Stimulated activated memory B cell treated with anti-CD40 and anti-IgM and Interleukin-4, amounts not matched to agents 10 μg/mL and 1 μg/mL and 100 μg/mL, for 72 hours (primary cell): ENCODE measurements at regions not wholly inside any gene's neighbourhood (a gene's known extent, or its start where the extent isn't known, plus 50 kb on each side); places are given as distances from the start of the nearest gene placed in this dataset.

Experiments
- ATAC-seq: fragments of 150-1000 bp; cut with Tn5 transposase; 2 replicates; pipeline ENCODE4 v1.10.0; 2021
- H3K27ac Mint-ChIP-seq: one replicate; pipeline ENCODE4 v1.8.0; 2022; ENCODE audit warnings: mild to moderate bottlenecking, mixed read lengths
- H3K27me3 Mint-ChIP-seq: one replicate; pipeline ENCODE4 v1.8.0; 2022; ENCODE audit warnings: mixed read lengths
- H3K36me3 Mint-ChIP-seq: one replicate; pipeline ENCODE4 v1.8.0; 2022; ENCODE audit warnings: mixed read lengths
- H3K4me1 Mint-ChIP-seq: one replicate; pipeline ENCODE4 v1.8.0; 2022; ENCODE audit warnings: mixed read lengths
- H3K4me3 Mint-ChIP-seq: one replicate; pipeline ENCODE4 v1.8.0; 2022; ENCODE audit warnings: mild to moderate bottlenecking, moderate library complexity, mixed read lengths
- H3K9me3 Mint-ChIP-seq: one replicate; pipeline ENCODE4 v1.8.0; 2022; ENCODE audit warnings: mixed read lengths

DNA sequence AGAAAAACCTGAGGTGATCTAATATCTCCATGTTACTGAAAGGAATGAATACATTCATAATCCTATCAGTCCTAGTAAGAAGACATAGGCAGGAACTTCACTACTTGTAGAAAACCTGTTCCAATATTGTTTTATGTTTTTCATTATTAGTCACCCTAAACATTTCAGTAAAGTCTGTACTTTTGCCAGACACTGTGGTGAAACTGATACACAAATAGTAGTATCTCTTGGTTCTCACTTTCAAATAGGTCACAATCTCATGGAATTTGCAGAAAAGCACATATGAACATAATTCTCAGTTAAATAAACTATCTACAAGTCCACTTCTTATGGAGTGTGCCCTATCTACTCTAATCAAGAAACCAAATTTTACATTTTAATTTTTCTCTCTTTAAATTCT, 88.3 kb upstream of the PCDH9 start:
- no peak overlapping the region for H3K4me3 Mint-ChIP-seq
- no peaks in the 10 kb centered on the region for H3K9me3 Mint-ChIP-seq
- no peak for ATAC-seq
- H3K36me3 Mint-ChIP-seq: no peaks in the 10 kb centered on the region
- no peaks in the 10 kb centered on the region for H3K27me3 Mint-ChIP-seq
- H3K27ac Mint-ChIP-seq: no peak overlapping the region
- H3K4me1 Mint-ChIP-seq: no peaks in the 10 kb centered on the region

DNA sequence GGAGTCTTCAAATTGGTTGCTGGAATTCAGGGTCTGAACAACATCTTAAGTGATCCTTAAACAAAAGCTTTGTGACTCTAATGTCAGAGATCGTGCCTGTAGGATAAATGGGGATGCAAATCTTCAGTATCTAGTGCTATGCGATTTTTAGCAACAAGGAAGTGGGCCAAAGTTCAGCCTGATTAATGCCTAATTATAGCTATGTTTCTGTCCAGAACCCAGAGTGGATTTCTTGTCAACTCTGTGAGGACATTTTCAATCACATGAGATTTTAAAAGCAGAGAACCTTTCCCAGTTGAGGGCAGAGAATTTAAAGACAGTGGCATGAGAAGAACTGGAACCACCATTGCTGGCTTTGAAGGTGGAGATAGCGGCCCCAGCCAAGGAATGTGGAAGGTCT, 84.3 kb upstream of the PCDH9 start:
- no peaks in the 10 kb centered on the region for H3K36me3 Mint-ChIP-seq
- H3K27ac Mint-ChIP-seq: no peak overlapping the region
- H3K4me3 Mint-ChIP-seq: no peak overlapping the region
- H3K4me1 Mint-ChIP-seq: no peaks in the 10 kb centered on the region
- no peaks in the 10 kb centered on the region for H3K27me3 Mint-ChIP-seq
- H3K9me3 Mint-ChIP-seq: no peaks in the 10 kb centered on the region
- ATAC-seq: no peak

DNA sequence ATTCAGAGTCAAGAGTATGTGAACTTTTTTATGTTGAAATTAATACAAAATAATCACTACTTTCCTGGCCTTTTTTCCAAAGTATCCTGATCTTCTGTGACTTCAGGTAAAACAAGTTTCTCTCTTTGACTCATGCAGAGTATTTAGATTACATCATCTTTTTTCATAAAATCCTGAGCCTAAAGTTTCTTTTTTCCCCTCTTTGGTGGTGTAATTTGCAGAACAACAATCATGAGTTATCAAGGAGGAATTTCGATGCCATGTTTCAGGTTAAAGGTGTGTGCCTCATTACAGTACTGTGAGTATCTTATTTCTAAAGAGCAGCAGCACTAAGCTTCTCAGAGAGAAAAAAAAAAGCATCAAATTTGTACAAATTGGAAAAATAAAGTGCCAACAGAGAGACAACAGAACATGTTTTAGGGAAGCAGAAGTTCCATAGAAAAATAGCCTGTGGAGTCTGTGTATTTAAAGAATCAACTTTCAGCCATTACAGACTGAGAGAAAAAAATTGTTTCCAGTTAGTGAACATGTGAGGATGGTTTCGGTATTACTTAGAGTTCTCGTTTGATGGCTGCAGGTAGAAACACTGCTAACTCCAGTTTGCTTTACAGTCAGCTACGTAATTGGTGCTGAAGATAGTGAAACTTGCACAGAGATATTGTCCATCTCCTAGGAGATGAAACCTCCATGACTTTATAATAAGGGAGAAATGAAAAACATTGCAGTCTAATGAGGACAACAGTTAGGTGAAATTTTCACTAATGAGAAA, 78.1 kb upstream of the PCDH9 start:
- no peaks in the 10 kb centered on the region for H3K4me1 Mint-ChIP-seq
- H3K36me3 Mint-ChIP-seq: no peaks in the 10 kb centered on the region
- no peak overlapping the region for H3K4me3 Mint-ChIP-seq
- H3K9me3 Mint-ChIP-seq: no peaks in the 10 kb centered on the region
- H3K27me3 Mint-ChIP-seq: no peaks in the 10 kb centered on the region
- H3K27ac Mint-ChIP-seq: no peak overlapping the region
- ATAC-seq: no peak

DNA sequence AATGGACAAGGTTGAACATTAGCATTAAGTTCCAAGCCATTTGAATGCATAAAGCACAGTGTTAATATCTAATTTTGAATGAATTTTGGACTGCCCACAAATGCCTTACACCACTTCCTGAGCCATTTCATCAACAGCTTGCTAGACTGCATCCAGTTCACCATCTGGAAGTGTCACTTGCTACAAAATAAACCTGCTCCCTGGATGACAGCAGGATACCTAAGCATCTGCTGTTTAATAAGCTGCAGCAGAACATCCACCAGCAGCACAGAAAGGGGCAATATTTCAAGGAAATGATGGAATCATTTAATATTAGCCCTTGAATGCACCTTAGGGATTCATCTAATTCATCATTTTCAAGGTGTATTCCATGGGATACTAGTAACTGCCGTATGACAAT, 76.6 kb upstream of the PCDH9 start:
- H3K27me3 Mint-ChIP-seq: no peaks in the 10 kb centered on the region
- H3K9me3 Mint-ChIP-seq: no peaks in the 10 kb centered on the region
- H3K4me1 Mint-ChIP-seq: no peaks in the 10 kb centered on the region
- no peaks in the 10 kb centered on the region for H3K36me3 Mint-ChIP-seq
- no peak overlapping the region for H3K27ac Mint-ChIP-seq
- no peak overlapping the region for H3K4me3 Mint-ChIP-seq
- no peak for ATAC-seq

DNA sequence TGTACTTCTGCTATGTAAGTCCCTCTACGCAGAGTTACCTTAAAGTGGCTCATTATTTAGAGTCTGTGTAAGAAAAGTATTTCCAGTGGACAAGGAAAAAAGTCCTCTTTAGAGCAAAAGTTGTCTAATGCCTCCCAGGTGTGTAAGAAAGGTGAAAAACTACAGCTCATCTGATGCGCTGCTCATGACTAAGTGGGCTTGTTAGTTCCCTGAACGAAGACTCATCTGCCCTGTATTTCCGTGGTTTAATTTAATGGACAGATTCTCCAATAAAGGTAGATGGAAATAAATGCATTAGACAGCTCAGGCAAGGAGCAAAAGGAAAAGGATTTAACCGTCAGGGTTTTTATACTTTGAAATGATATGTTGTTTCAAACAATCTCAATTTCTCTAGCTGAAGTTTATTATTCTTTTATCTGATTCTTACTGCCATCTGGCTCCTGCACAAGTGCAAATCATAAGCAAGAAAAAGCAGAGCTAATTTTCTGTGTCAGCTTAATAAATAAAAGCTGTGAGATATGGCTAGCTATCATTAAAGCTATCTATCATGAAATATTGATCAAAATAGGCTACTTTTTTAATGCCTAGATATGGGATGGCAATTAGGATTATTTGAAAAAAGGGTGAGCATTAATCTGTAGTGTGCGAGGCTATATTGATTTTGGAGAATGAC, 73.7 kb upstream of the PCDH9 start:
- no peak for ATAC-seq
- Mint-ChIP-seq H3K36me3 (no peaks in the 10 kb centered on the region), H3K27me3 (no peaks in the 10 kb centered on the region), H3K27ac (no peak overlapping the region), H3K4me1 (no peaks in the 10 kb centered on the region), H3K4me3 (no peak overlapping the region), H3K9me3 (no peaks in the 10 kb centered on the region)

DNA sequence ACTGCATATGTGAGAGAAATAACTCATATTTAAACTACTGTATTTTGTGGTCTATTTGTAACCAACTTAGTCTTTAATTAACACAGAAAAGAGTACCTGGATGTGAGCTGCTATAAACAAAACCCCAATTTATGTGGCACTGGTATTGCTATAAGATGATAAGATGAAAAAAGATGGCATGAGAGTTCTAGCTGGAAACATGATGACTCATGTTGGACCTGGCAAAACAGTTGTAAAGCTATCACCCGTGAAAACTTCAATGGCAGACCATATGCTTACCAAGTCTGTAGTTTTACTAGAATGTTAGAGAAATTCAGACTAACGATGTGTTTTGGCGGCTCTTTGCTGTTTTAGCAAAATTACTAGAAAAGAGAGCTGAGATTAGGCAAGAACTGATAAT, 69.6 kb upstream of the PCDH9 start:
- no peaks in the 10 kb centered on the region for H3K36me3 Mint-ChIP-seq
- H3K27me3 Mint-ChIP-seq: no peaks in the 10 kb centered on the region
- no peak for ATAC-seq
- no peaks in the 10 kb centered on the region for H3K4me1 Mint-ChIP-seq
- H3K9me3 Mint-ChIP-seq: no peaks in the 10 kb centered on the region
- H3K27ac Mint-ChIP-seq: no peak overlapping the region
- no peak overlapping the region for H3K4me3 Mint-ChIP-seq

DNA sequence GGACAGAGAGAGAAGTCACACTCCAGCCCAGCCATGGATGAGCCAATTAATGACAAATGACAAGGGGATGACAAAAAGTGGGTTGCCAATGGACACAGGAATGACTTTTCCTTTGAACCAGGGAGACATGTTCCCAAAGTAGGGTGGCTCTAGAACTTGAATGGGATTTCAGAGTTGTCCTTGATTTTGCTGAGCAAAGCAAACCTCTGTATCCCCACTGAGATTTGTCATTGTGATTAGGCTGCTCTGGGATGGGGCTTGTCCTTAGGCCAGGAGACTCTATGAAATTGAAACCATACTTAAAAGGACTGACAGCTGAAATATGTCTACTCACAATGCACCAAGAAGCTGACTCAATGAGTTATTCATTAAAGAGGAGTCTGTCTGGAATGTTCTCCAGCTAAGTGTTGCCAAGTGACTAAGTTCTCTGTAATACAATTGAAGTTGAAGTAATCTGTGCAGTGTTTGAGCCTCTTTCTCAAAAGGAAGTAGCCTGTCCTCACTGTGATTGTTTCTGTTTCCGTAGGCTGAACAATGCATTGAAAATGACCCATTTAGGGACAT, 69.0 kb upstream of the PCDH9 start:
- Mint-ChIP-seq H3K36me3 (no peaks in the 10 kb centered on the region), H3K9me3 (no peaks in the 10 kb centered on the region), H3K27ac (no peak overlapping the region), H3K4me3 (no peak overlapping the region), H3K4me1 (no peaks in the 10 kb centered on the region), H3K27me3 (no peaks in the 10 kb centered on the region)
- ATAC-seq: no peak

DNA sequence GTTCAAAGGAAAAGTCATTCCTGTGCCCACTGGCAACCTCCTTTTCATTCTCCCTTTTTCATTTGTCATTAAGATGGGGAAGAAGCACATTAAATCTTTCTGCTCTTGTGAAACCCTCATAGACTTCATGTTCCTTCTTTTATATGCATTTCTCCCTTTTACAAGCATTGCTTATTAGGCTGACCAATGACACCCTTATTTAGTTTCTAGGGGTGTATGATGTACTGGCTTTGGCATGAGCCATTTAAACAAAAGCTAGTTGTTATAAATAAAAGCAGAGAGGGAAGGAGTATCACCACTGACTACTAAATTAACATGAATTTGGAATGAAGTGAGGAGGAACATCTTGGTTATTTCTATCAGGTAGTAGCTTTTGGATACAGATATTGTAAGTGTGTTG, 68.2 kb upstream of the PCDH9 start:
- Mint-ChIP-seq H3K27ac (no peak overlapping the region), H3K27me3 (no peaks in the 10 kb centered on the region), H3K9me3 (no peaks in the 10 kb centered on the region), H3K4me1 (no peaks in the 10 kb centered on the region), H3K4me3 (no peak overlapping the region), H3K36me3 (no peaks in the 10 kb centered on the region)
- no peak for ATAC-seq

DNA sequence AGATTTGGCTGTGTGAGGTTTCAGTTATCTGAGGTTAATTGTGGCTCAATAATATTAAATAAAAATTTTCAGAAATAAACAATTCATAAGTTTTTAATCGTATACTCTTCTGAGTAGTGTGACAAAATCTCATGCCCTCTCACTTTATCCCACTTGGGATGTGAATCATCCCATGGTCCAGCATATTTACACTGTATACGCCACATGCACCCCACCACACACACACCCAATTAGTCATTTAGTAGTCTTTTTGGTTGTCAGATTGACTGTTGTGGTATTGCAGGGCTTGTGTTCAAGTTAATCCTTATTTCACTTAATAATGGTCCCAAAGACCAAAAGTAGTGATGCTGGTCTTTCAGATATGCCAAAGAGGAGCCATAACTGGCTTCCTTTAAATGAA, 66.4 kb upstream of the PCDH9 start:
- no peaks in the 10 kb centered on the region for H3K36me3 Mint-ChIP-seq
- no peaks in the 10 kb centered on the region for H3K4me1 Mint-ChIP-seq
- no peaks in the 10 kb centered on the region for H3K27me3 Mint-ChIP-seq
- H3K9me3 Mint-ChIP-seq: peaks cover 2% of the 10 kb centered on the region
- no peak overlapping the region for H3K27ac Mint-ChIP-seq
- no peak for ATAC-seq
- H3K4me3 Mint-ChIP-seq: no peak overlapping the region

DNA sequence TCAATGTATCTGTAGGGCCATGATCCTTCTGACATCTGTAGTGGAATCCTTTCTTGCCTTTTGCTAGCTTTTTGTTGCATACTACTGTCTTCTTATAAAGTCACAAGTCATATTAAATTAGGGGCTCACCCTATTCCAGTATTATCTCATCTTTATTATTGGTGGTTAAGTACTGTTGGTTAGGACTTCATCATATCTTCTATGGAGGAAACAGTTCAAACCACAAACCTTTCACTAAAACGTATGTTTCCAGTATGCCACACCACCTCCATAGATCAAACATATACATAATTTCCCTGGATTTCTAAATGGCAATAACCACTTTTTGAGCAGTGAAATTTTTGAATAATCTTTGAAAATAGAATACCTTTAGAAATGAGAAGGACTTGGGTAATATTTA, 62.8 kb upstream of the PCDH9 start:
- no peaks in the 10 kb centered on the region for H3K4me1 Mint-ChIP-seq
- H3K27me3 Mint-ChIP-seq: no peaks in the 10 kb centered on the region
- H3K9me3 Mint-ChIP-seq: peaks cover 2% of the 10 kb centered on the region
- no peak overlapping the region for H3K27ac Mint-ChIP-seq
- no peak for ATAC-seq
- no peak overlapping the region for H3K4me3 Mint-ChIP-seq
- H3K36me3 Mint-ChIP-seq: no peaks in the 10 kb centered on the region

DNA sequence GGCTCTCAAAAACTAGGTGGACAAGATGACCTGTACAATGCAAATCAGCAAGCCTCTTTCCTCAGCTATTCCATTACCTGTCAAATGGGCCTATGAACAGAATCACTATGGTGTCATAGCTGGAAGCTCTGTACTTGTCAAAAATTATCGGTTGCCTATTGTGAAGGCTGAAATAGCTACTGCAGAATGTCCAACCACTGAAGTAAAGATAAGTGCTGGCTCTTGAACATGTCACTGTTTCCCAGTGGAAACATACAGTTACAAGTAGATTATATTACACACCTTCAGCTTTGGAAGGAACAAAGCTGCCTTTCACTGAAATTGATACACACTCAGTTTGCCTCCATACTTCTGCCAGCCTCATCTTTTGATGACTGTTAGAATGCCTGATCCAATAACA, 55.5 kb upstream of the PCDH9 start:
- no peaks in the 10 kb centered on the region for H3K27me3 Mint-ChIP-seq
- no peak overlapping the region for H3K27ac Mint-ChIP-seq
- no peaks in the 10 kb centered on the region for H3K4me1 Mint-ChIP-seq

DNA sequence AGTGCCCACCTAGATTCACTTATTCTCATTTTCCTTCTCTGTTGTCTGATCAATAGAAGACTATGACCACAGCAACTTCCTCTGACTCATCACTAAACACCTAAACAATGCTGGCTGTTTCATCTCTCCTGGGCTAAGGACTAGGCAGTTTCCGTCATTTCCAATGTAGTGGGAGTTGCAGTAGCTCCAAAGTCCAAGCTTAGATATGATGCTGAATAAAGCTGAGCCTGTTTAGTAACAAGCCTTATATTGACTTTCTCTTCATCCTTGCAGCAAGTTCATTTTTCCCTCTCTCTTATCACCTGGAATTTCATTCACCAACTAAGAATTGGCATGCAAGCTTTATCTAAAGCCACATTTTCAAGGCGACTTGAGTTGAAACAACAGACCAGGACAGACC, 53.5 kb upstream of the PCDH9 start:
- Mint-ChIP-seq H3K9me3 (no peaks in the 10 kb centered on the region), H3K36me3 (no peaks in the 10 kb centered on the region), H3K27me3 (no peaks in the 10 kb centered on the region), H3K4me1 (no peaks in the 10 kb centered on the region), H3K27ac (no peak overlapping the region), H3K4me3 (no peak overlapping the region)
- ATAC-seq: no peak

More for the DNA sequence above, 55.5 kb upstream of the PCDH9 start:
- H3K36me3 Mint-ChIP-seq: no peaks in the 10 kb centered on the region
- H3K9me3 Mint-ChIP-seq: no peaks in the 10 kb centered on the region
- no peak overlapping the region for H3K4me3 Mint-ChIP-seq
- no peak for ATAC-seq

DNA sequence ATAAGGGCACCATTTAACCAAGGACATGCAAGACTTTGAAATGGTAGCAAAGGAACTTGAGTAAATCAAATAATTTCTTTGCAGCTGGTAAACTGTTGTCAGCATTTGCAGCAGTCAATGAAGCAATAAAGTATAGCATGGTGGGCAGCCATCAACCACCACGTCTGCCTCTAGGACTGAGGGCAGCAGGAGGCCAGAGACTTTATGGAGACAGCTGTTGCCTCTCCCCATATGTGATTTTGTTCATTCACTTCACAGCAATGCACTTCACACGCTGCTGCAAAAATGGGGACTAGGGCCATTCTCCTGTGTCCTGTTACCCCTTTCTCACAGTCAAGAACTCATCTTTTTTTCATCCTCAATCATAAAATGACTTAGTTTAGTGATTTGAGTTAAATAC, 51.3 kb upstream of the PCDH9 start:
- peaks cover 2% of the 10 kb centered on the region for H3K9me3 Mint-ChIP-seq
- no peaks in the 10 kb centered on the region for H3K27me3 Mint-ChIP-seq
- H3K36me3 Mint-ChIP-seq: no peaks in the 10 kb centered on the region
- no peak overlapping the region for H3K4me3 Mint-ChIP-seq
- no peaks in the 10 kb centered on the region for H3K4me1 Mint-ChIP-seq
- no peak overlapping the region for H3K27ac Mint-ChIP-seq
- no peak for ATAC-seq
